SK-N-MC (cell line): ENCODE measurements at regions not wholly inside any gene's neighbourhood (a gene's known extent, or its start where the extent isn't known, plus 50 kb on each side); places are given as distances from the start of the nearest gene placed in this dataset.

Source experiments
- EZH2 ChIP-seq: fragments of 200-600 bp; sonication (generic); IDR thresholded peaks from one replicate; pipeline ENCODE4 v1.6.1; 2017; ENCODE audit warnings: antibody characterized with exemption
- FOXP2 ChIP-seq: optimal IDR thresholded peaks from 2 replicates; pipeline ENCODE3; 2011; ENCODE audit warnings: mild to moderate bottlenecking, moderate library complexity; ENCODE audit not compliant: insufficient read depth; ENCODE audit errors: extremely low read length, control extremely low read depth
- POLR2AphosphoS5 ChIP-seq: IDR thresholded peaks from 2 replicates; pipeline ENCODE4 v1.6.1; 2012; ENCODE audit warnings: mild to moderate bottlenecking, low read depth, low read length, borderline replicate concordance

- TF ChIP-seq POLR2AphosphoS5 (no peak), EZH2 (no peak), FOXP2 (no peak)
Measured at GRCh38 chr2:109707281-109708147, 86.6 kb upstream of the RGPD5 start.
